Stomach (tissue), 4 donors: ENCODE measurements at regions not wholly inside any gene's neighbourhood (a gene's known extent, or its start where the extent isn't known, plus 50 kb on each side); places are given as distances from the start of the nearest gene placed in this dataset.

Experiments used
- CTCF ChIP-seq, 7 experiments: fragments of 450-650 bp in 4 of 7; fragments of 200-600 bp in 3 of 7; sonication (generic) in 3 of 7; IDR thresholded peaks; one replicate each; pipeline ENCODE4 v1.5.1; 2016 to 2019; ENCODE audit warnings: antibody characterized with exemption in 7 of 7, control low read depth in 2 of 7, mild to moderate bottlenecking in 1 of 7
- POLR2A ChIP-seq, 4 donors: fragments of 450-650 bp; IDR thresholded peaks; one replicate each; pipeline ENCODE4 v1.6.1; 2016; ENCODE audit warnings: antibody characterized with exemption in 4 of 4, control low read depth in 2 of 4, mild to moderate bottlenecking in 1 of 4, moderate library complexity in 1 of 4
- POLR2AphosphoS5 ChIP-seq, 3 donors: sonication (generic); formaldehyde crosslinking; IDR thresholded peaks; one replicate each; pipeline ENCODE4 v1.6.1; 2016; ENCODE audit warnings: antibody characterized with exemption in 3 of 3

DNA sequence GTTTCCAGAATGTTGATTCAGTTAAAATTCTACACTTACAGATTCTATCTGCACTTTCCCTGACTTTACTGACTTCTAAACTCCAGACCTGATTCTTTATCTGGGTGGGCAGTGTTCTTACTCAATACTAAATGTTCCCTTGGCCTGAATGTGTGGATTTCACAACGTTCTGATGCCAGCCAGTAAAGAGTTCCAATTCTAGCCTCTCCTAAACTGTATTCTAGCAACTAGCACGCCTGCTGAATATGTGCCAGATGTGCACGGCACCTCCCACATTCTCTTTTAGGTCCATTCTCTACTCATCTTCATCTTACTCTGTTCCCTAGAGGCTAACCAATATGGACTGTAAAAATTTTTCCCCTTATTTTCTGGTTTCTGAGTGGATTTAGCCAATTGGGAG lies 479.5 kb upstream of the AGTR1 start:
- TF ChIP-seq POLR2AphosphoS5 (IDR thresholded peaks at IDR 0.05) (no peak), CTCF (IDR thresholded peaks at IDR 0.05) (no peak), POLR2A (IDR thresholded peaks at IDR 0.05) (no peak)
